ENCODE measurements at regions not wholly inside any gene's neighbourhood (a gene's known extent, or its start where the extent isn't known, plus 50 kb on each side); places are given as distances from the start of the nearest gene placed in this dataset.
"Not testable (repeated sequence)": the region's sequence is repeated elsewhere in the genome, so short reads cannot be mapped to it uniquely, and the experiment has no call there.

- no peak for DNase-seq
These were observed 129.3 kb upstream of the SLIT2 start for GRCh38 chr4:20122198-20122988.

GRCh38 chr4:20119141-20119540, 132.6 kb upstream of the SLIT2 start:
- DNase-seq = no peak

GRCh38 chr4:20109391-20109790, 142.3 kb upstream of the SLIT2 start:
- no peak for DNase-seq

DNA sequence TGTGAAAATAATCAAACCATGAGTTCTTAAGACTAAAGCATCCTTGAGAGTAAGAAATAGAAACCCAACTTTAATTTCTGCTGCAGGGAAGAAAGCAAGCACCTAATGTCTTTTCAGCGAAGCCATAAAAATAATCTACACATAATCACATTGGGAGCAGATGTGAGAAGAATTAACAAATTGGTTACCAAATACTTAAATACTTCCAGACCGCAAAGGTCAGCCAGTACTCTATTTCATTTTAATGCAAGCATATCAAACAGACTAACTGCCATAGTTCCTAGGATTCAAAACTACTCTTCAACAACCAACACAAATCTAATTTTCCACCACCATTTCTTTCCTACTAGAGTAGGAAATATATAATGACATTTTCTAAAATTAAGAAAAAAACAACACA, 144.8 kb upstream of the SLIT2 start:
- DNase-seq = no peak

- DNase-seq = no peak
These were observed 149.9 kb upstream of the SLIT2 start for GRCh38 chr4:20101831-20102230.

GRCh38 chr4:20096911-20097310, 154.8 kb upstream of the SLIT2 start:
- DNase-seq = no peak

DNA sequence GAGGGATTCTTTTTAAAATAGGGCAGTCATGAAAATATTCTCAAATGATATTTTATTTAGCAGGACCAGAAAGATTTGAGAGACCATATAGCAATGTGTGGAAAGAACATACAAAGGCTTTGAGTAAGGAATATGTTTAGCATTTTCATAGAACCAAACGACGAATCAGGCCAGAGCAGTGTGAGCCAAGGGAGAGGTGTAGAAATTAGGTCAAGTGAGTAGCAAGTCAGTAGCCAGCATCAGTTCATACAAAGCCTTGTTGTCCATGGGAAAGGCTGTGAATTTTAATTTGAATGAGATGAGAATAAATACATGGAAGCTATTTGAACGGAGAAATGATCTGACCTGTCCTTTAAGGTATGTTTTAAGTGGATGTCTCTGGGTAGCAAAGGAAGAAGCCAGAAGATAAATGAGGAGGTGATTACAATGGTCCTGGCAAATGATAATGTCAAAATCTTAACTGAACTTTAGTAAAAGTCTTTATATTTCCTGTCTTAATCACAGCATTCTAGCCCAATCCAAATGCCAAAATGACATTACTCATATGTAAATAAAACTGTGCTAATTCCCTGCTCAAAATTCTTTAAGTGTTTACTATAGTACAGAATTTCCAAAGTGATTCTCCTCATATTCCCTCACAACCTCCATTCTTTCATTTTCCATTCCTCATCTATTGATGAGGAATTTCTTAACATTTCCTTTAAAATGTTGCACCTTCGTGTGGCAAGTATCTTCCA, 155.7 kb upstream of the SLIT2 start:
- no peak for DNase-seq

GRCh38 chr4:20091781-20092180, 159.9 kb upstream of the SLIT2 start:
- no peak for DNase-seq

DNA sequence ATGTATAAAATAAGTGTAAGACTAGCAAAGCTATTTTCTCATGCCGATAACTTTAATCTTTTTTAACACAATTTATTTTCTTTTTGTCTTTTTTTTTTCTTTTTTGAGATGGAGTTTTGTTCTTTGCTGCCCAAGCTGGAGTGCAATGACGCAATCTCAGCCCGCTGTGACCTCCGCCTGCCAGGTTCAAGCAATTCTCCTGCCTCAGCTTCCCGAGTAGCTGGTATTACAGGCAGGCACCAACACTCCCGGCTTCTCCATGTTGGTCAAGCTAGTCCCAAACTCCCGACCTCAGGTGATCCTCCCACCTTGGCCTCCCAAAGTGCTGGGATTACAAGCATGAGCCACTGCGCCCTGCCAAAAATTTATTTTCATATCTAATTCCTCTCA, 164.2 kb upstream of the SLIT2 start:
- DNase-seq = no peak

GRCh38 chr4:20086799-20087521, 164.7 kb upstream of the SLIT2 start:
- DNase-seq = no peak

GRCh38 chr4:20086067-20086798, 165.5 kb upstream of the SLIT2 start:
- no peak for DNase-seq

GRCh38 chr4:20085653-20086052, 166.1 kb upstream of the SLIT2 start:
- no peak for DNase-seq

- DNase-seq = no peak
These were observed 166.5 kb upstream of the SLIT2 start for GRCh38 chr4:20085156-20085555.

DNA sequence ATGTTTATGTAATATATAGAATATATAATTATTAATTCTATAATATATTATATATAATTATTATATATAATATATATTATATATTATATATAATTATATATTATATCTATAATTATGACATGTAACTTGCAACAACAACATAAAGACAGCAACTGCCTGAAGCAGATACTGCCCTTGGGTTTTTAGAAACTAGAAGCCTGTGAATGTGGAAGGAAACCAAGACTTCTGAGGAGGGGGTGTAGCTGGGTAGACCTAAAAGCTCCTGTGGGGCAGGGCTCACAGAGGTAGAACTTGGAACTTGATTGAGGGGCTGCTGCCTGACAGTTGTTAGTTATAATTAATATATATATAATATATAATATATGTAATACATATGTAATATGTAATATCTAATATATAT, 167.2 kb upstream of the SLIT2 start:
- no peak for DNase-seq

DNA sequence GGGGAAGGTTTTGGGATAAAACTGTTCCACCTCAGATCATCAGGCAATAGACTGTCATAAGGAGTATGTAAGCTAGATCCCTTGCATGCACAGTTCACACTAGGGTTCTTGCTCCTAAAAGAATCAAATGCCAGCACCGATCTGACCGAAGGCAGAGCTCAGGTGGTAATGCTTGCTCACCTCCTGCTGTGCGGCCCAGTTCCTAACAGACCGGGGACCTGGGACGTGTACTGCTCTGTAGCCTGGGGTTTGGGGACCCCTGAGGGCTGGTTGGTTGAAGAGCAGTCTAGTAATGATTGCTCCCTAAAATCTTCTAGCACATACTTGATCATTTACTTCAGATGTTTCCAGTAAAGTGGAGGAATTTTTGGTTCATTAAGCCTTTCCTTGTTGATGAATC, 173.1 kb upstream of the SLIT2 start:
- no peak for DNase-seq

DNA sequence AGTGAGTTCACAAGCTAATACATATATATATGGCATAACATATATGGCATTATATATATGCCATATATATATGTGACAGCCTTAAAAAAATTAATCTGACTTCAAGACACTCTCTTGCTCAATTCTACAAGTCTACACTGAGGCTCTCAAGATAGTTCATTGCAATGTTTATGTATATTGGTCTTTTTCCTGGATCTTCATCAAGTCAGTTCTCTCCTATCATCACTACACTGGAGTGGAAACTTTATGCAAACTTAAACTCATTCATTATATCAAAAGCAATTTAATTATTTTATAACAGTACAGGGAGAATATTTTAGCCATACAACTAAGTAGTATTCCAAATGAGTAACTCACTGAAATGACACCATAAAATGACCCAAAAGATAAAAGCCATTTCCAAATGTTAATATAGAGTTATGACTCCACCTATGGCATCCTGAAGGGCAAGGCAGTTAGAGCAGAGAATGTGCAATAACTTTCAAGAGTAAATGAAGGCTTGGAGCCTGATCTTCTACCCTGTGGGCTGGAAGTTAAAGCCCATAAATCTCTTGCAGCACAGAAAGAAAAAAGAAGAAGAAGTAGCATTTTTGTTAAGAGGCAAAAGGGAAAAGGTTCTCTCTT, 176.3 kb upstream of the SLIT2 start:
- DNase-seq = no peak

GRCh38 chr4:20074450-20074849, 177.3 kb upstream of the SLIT2 start:
- no peak for DNase-seq

DNA sequence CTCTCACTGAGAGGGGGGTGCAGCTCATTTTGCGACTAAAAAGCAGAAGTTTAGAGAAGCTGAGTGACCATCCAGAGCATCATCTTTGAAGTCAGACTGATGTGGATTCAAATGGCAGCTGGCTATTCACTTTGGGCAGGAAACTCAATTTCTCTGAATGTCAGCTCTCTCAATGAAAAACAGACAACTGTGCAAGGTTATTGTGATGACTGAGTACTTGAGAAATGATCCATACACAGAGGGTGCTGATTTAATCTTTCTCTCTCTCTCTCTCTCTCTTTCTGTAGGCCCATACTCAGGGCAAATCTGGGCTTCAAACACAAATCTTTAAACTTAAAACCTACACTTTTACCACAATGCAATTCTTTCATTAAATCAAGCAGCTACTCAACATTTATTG, 185.8 kb upstream of the SLIT2 start:
- DNase-seq = no peak

DNA sequence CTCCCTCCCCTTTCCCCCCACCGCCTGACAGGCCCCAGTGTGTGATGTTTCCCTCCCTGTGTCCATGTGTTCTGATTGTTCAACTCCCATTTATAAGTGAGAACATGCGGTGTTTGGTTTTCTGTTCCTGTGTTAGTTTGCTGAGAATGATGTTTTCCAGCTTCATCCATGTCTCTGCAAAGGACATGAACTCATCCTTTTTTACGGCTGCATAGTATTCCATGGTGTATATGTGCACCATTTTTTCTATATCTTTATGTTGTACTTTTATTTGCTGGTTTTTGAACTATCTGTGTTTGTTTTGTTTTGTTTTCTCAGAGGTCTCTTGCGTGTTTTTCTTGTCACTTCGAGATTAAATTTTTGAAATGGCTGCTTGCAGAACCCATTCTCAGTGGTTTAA, 188.8 kb upstream of the SLIT2 start:
- not testable (repeated sequence) for DNase-seq

DNA sequence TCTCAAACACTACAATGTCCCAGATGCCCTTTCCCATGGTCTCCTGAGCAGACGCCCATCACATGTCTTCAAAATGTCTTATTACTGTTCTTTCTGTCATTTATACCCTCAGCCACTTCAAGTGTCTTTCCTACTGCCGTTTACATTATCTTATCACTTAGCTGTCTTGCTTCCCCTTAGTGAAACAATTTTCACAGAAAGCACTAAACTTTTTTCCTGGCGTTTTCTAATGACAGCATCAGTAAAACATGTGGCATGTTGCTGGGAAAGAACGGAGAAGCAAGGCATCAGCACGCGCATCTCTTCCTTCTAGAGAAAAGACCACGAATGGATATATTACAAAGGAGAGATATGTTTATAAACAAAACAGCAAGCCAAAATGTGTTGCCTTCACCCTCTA, 189.7 kb upstream of the SLIT2 start:
- no peak for DNase-seq

- DNase-seq = no peak
These were observed 200.9 kb upstream of the SLIT2 start for GRCh38 chr4:20050768-20051167.

DNA sequence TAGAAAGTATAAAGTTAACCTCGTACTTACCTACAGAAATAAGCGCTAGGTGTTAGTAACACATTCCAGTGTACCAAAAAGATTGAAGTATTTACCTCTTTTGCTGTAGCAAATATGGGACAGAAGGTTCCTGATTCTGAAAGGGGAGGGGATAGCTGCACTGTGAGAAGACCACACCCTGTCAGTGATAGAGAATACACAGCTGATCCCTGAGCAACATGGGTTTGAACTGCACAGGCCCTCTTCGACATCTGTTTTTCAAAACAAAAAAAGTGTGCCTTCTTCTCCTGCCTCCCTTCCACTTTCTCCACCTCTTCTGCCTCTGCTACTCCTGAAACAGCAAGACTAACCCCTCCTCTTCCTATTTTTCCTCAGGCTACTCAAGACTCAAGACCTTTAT, 201.8 kb upstream of the SLIT2 start:
- no peak for DNase-seq
